SHP77 treated with DMSO at 0.1 percent for 48 hours (cell line): ENCODE measurements at regions not wholly inside any gene's neighbourhood (a gene's known extent, or its start where the extent isn't known, plus 50 kb on each side); places are given as distances from the start of the nearest gene placed in this dataset.
"Not testable (repeated sequence)": the region's sequence is repeated elsewhere in the genome, so short reads cannot be mapped to it uniquely, and the experiment has no call there.

ENCODE experiments used
- DNase-seq: peaks from one replicate; lab custom pipeline; 2025; lab: John Stamatoyannopoulos, UW

DNA sequence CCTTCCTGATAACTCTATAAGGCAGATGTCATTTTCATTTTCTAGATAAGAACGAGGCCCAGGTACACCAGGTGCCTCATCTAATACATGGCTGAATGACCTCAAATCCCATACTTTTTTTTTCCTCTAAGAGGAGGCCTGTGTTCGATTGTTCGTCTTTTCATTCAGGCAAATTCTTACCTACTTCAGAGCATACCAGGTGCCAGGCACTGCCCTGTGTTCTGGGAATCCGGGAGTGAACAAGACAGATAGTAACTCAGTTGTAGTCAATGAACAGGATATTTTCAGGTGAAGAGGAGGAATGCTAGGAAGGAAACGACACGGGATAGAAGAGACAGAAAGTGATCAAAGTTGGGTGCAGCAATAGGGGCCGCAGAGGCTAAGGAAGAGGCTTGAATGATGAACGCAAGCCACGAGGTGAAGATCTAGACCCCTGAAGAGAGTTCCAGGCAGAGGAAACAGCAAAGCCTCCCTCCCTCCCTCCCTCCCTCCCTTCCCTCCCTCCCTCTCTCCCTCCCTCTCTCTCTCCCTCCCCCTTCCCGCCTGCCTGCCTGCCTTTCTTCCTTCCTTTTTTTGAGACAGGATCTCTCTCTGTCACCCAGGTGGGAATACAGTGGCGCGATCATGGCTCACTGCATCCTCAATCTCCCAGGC lies 150.1 kb upstream of the ZNF217 start:
- no peak for DNase-seq

- DNase-seq: no peak
Observed at GRCh38 chr20:53742685-53743081, 149.0 kb upstream of the ZNF217 start.

GRCh38 chr20:53741726-53742028 lies 148.0 kb upstream of the ZNF217 start:
- no peak for DNase-seq

DNA sequence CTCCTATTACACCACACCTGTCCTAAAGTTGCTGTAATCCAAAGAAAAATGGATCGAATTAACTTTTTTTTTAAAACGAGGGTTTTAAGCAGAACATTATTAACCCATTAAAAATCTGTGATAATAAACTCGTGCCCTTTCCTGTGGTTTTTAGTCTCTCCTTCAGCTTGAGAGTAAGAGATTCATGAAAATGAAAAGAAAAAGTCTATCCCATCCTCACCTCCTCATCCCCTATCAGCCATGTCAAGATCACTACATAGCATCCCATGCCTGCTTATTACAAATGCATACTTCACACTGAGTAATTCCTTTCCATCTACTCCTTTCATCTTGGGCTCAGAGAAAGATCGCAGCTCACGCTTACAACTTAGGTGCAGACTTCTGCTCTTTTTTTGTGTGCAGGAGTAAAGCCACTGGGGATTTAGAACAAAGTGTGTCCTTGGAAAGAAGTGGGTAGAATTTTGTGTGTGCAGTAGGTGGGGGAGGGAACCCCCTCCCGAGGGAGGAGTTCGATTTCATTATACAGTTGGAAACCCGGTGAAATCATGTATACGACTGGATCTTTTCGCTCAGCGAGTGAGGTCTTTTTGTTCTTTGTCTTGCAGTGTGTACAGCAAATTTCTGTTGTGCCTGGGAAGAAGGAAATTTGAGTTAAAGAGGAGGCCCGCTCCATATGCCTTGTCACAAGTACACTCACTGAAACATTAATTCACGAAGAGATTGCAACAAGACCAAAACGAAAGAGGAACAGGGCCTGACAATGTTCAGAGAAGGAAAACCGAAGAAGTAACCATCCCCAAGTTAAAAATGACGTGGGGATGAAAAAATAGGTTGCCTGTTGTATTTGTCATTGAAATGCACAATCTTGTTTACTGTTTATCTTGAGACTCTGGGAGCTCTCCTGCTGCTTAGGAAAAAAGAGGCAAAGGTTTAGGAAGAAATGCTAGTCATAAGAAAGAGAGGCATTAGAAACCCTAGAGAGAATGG lies 146.5 kb upstream of the ZNF217 start:
- DNase-seq: no peak

GRCh38 chr20:53738945-53739798 lies 145.5 kb upstream of the ZNF217 start:
- DNase-seq: no peak

GRCh38 chr20:53738039-53738944 lies 144.7 kb upstream of the ZNF217 start:
- no peak for DNase-seq

DNA sequence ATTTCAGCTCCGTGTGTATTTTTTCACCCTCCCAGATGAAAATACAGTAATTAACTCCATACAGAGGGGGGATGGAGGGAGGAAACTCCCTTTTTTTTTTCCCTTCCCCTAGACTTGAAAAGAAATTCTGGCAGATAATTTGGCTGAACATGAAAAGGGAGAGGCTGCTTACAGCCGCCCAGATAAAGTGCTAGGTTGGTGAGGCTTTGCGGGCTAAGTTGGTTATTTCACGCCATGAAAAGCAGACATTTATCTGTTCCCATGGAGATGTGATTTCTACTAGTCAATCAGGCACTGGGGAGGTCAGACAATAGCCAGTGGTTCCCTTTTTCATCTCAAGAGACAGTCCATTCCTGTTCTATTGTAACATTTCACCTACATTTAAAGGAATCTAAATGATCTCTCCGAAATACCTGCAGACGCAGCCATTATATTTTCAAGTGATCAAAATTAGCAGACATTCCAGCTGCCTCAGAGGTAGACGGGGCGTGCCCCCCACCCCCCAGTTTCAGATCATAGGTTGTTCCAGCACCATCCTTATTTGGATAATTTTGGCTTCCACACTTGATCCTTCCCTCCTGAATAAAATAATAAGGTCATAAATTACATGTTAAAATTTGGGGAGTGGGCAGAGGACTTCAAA lies 143.9 kb upstream of the ZNF217 start:
- no peak for DNase-seq

- DNase-seq: no peak
Observed at GRCh38 chr20:53736757-53737395, 143.2 kb upstream of the ZNF217 start.

GRCh38 chr20:53736122-53736756 lies 142.6 kb upstream of the ZNF217 start:
- DNase-seq: no peak

GRCh38 chr20:53735536-53736050 lies 142.0 kb upstream of the ZNF217 start:
- no peak for DNase-seq

DNA sequence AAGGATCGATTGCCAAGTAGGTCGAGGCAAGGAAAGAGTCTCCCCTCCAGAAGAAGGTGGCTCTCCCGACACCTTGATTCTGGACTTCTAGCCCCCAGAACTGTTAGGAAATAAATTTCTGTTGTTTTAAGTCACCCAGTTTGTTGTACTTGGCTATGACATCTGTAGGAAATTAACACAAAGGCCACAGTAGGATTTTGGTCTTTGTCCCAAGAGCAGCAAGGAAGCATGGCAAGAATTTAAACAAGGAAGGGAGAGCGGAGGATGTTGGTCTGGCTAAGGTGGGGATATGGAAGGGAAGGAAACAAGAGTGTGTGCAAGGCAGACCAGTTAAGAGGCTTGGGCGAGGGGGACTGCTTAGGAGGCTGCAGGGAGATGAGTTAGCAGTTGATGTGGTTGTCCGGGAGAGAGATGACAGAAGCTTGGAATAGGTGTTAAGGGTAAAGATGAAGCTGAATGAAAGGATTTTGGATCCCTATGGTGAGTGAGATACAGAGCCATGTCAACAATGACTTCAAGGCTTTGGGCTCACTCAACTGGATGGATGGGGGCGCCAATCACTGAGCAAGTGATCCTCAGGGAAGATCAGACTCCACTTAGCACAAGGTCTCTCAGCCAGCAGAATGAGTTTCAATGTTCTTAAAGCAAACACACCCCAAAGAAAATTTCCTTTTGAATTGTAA lies 140.5 kb upstream of the ZNF217 start:
- DNase-seq: no peak

- no peak for DNase-seq
Observed at GRCh38 chr20:53731595-53731994, 138.0 kb upstream of the ZNF217 start.

- DNase-seq: no peak
Observed at GRCh38 chr20:53728359-53728758, 134.7 kb upstream of the ZNF217 start.

- not testable (repeated sequence) for DNase-seq
Observed at GRCh38 chr20:53727239-53727638, 133.6 kb upstream of the ZNF217 start.

- no peak for DNase-seq
Observed at GRCh38 chr20:53725575-53725970, 131.9 kb upstream of the ZNF217 start.

DNA sequence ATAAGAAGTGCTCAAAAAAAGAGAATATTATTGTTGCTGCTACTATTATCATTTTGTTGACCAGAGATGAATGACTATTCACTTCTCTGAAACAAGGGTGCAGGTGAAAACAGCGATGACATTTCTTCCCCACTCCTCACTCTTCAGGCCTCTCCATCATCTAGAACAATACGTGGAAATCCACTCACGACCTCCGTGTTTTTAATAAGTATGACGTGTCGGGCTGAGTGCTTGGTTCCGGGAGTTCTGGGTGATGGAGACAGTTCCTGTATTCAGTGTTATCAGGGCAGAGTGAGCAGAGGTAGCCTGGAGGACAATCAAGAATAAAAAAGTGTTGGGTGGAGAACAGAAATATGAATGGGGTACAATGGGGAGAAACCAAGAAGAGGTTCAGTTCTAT lies 130.0 kb upstream of the ZNF217 start:
- DNase-seq: no peak

GRCh38 chr20:53723045-53723444 lies 129.4 kb upstream of the ZNF217 start:
- no peak for DNase-seq

DNA sequence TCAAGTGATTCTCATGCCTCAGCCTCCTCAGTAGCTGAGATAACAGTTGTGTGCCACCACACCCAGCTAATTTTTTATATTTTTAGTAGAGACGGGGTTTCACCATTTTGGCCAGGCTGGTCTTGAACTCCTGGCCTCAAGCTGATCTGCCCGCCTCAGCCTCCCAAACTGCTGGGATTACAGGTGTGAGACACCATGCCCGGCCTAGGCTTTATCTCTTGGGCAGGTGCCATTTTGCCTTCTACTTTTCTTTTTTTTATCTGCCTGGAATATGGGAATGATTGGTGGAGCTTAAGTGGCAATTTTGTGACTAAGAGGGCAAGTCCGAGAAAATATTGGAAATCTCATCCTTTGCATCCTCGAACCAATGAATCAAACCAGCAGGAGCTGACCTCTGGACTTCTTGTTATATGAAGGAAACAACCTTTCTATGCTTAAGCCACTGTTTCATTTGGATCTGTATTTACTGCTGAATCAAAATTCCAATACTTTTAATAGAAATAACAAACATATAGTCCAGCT lies 128.9 kb upstream of the ZNF217 start:
- no peak for DNase-seq

DNA sequence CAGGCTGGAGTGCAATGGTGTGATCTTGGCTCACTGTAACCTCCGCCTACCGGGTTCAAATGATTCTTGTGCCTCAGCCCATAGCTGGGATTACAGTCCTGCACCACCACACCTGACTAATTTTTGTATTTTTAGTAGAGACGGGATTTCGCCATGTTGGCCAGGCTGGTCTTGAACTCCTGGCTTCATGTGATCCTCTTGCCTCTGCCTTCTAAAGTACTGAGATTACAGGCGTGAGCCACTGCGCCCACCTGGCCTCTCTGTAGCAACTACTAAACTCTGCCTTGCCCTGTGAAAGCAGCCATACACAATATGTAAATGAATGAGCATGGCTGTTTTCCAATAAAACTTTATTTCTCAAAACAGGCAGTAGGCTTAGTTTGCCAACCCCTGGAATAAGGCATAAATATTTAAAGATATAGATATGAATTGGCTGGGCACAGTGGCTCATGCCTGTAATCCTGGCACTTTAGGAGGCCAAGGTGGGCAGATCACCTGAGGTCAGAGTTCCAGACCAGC lies 127.9 kb upstream of the ZNF217 start:
- DNase-seq: not testable (repeated sequence)
